ENCODE measurements at regions not wholly inside any gene's neighbourhood (a gene's known extent, or its start where the extent isn't known, plus 50 kb on each side); places are given as distances from the start of the nearest gene placed in this dataset.

GRCh38 chr4:171629737-171630136 is 183.5 kb upstream of the GALNTL6 start:
- ATAC-seq = no peak
- Histone ChIP-seq H3K36me3 (ENCODE audit: control insufficient read depth, insufficient read depth, low read length) (no peaks in the 10 kb centered on the region), H3K27ac (ENCODE audit: low read length) (no peak overlapping the region), H3K4me1 (ENCODE audit: control insufficient read depth, insufficient read depth, low read length) (no peaks in the 10 kb centered on the region), H3K9me3 (ENCODE audit: control insufficient read depth, insufficient read depth, low read length) (no peaks in the 10 kb centered on the region), H3K4me3 (ENCODE audit: low read length) (no peak overlapping the region), H3K27me3 (ENCODE audit: control insufficient read depth, insufficient read depth, low read length) (no peaks in the 10 kb centered on the region)
- TF ChIP-seq CTCF (IDR thresholded peaks at IDR 0.05) = no peak
- H3K4me1 Mint-ChIP-seq = no peaks in the 10 kb centered on the region
- no peak overlapping the region for H3K4me3 Mint-ChIP-seq
- H3K9me3 Mint-ChIP-seq = peaks cover 3 to 4% of the 10 kb centered on the region in 2 donors
- no peaks in the 10 kb centered on the region for H3K27me3 Mint-ChIP-seq (ENCODE audit: low read depth in 2 of 2)
- H3K36me3 Mint-ChIP-seq = no peaks in the 10 kb centered on the region
- 92% methylated on average over 18 of the region's 18 CpGs for WGBS (ENCODE audit: insufficient coverage)
- no peak for DNase-seq
- no peak overlapping the region for H3K27ac Mint-ChIP-seq
- intact Hi-C loops (cut with micrococcal nuclease) = no loop called here

GRCh38 chr4:171629182-171629581 is 184.0 kb upstream of the GALNTL6 start:
- 67% methylated on average over 1 of the region's 3 CpGs for WGBS (ENCODE audit: insufficient coverage)
- Mint-ChIP-seq H3K9me3 (peaks cover 0 to 4% of the 10 kb centered on the region in 2 donors), H3K27ac (no peak overlapping the region), H3K4me1 (no peaks in the 10 kb centered on the region), H3K4me3 (no peak overlapping the region), H3K36me3 (no peaks in the 10 kb centered on the region), H3K27me3 (ENCODE audit: low read depth in 2 of 2) (no peaks in the 10 kb centered on the region)
- intact Hi-C loops (cut with micrococcal nuclease) = no loop called here
- no peak for TF ChIP-seq CTCF (IDR thresholded peaks at IDR 0.05)
- Histone ChIP-seq H3K27ac (ENCODE audit: low read length) (no peak overlapping the region), H3K36me3 (ENCODE audit: control insufficient read depth, insufficient read depth, low read length) (no peaks in the 10 kb centered on the region), H3K4me1 (ENCODE audit: control insufficient read depth, insufficient read depth, low read length) (no peaks in the 10 kb centered on the region), H3K4me3 (ENCODE audit: low read length) (no peak overlapping the region), H3K27me3 (ENCODE audit: control insufficient read depth, insufficient read depth, low read length) (no peaks in the 10 kb centered on the region), H3K9me3 (ENCODE audit: control insufficient read depth, insufficient read depth, low read length) (no peaks in the 10 kb centered on the region)
- ATAC-seq = no peak
- DNase-seq = no peak

- ATAC-seq = no peak
- 88% methylated on average over 4 of the region's 4 CpGs for WGBS (ENCODE audit: insufficient coverage)
- H3K36me3 Mint-ChIP-seq = no peaks in the 10 kb centered on the region
These were observed 186.7 kb upstream of the GALNTL6 start for GRCh38 chr4:171626554-171626953.

More at GRCh38 chr4:171626554-171626953, 186.7 kb upstream of the GALNTL6 start:
- H3K27me3 ChIP-seq (ENCODE audit: control insufficient read depth, insufficient read depth, low read length) = no peaks in the 10 kb centered on the region
- H3K27ac Mint-ChIP-seq = no peak overlapping the region
- peaks cover 3 to 4% of the 10 kb centered on the region in 2 donors for H3K9me3 Mint-ChIP-seq
- no peaks in the 10 kb centered on the region for H3K9me3 ChIP-seq (ENCODE audit: control insufficient read depth, insufficient read depth, low read length)
- no peak overlapping the region for H3K4me3 ChIP-seq (ENCODE audit: low read length)
- no peaks in the 10 kb centered on the region for H3K27me3 Mint-ChIP-seq (ENCODE audit: low read depth in 2 of 2)
- DNase-seq = no peak
- H3K4me3 Mint-ChIP-seq = no peak overlapping the region
- intact Hi-C loops (cut with micrococcal nuclease) = no loop called here
- H3K4me1 ChIP-seq (ENCODE audit: control insufficient read depth, insufficient read depth, low read length) = no peaks in the 10 kb centered on the region
- no peak for TF ChIP-seq CTCF (IDR thresholded peaks at IDR 0.05)
- no peaks in the 10 kb centered on the region for H3K36me3 ChIP-seq (ENCODE audit: control insufficient read depth, insufficient read depth, low read length)
- no peak overlapping the region for H3K27ac ChIP-seq (ENCODE audit: low read length)
- peaks cover 0 to 4% of the 10 kb centered on the region in 2 donors for H3K4me1 Mint-ChIP-seq
